HG03064 (cell line): ENCODE measurements at regions not wholly inside any gene's neighbourhood (a gene's known extent, or its start where the extent isn't known, plus 50 kb on each side); places are given as distances from the start of the nearest gene placed in this dataset.

Source experiments
- ATAC-seq: cut with Tn5 transposase; IDR thresholded peaks from one replicate; pipeline ENCODE4 v1.9.1; 2021; ENCODE audit warnings: low read depth; ENCODE audit not compliant: unreplicated experiment

- no peak for ATAC-seq
Measured at GRCh38 chr6:4591218-4591617, 185.0 kb upstream of the CDYL start.

DNA sequence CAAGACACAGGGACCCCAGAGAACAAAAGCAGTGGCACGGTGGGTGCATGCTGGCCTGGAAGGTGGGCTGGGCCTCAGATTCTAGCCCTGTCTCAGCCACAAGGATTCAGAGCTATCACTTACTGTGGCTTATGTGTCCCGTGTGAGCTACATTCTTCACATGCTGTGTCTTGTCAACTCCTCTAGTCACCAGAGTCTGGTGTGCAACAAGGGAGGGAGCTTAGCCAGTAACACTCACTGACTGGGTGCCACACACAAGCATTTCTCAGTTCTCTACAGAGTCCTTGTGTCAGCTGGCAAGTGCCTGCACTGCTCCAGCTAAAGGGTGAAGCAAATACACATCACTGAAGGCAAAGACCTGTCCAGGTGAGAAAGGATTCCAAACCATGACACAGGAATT, 186.9 kb upstream of the CDYL start:
- ATAC-seq = no peak

- ATAC-seq = no peak
Measured at GRCh38 chr6:4588581-4588980, 187.6 kb upstream of the CDYL start.

DNA sequence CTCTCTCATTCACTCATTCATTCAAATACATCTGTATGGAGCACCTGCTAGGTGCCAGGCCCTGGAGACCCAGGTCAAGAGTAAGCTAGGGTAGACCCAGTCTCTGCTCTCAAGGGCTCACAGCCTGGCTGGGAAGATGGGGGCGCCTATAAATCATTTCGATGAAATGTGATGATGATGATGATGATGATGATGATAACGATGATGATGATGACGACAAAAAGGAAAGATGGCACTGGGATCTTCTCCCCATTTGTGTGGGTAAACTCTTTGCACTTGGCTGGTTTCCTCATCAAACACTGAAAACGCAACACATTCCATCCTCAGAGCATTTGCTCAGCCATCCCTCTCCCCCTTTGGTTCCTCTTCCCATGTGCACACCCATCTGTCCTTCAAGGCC, 188.0 kb upstream of the CDYL start:
- ATAC-seq = no peak

- no peak for ATAC-seq
Measured at GRCh38 chr6:4587171-4587570, 189.0 kb upstream of the CDYL start.

GRCh38 chr6:4586469-4586859, 189.7 kb upstream of the CDYL start:
- no peak for ATAC-seq

DNA sequence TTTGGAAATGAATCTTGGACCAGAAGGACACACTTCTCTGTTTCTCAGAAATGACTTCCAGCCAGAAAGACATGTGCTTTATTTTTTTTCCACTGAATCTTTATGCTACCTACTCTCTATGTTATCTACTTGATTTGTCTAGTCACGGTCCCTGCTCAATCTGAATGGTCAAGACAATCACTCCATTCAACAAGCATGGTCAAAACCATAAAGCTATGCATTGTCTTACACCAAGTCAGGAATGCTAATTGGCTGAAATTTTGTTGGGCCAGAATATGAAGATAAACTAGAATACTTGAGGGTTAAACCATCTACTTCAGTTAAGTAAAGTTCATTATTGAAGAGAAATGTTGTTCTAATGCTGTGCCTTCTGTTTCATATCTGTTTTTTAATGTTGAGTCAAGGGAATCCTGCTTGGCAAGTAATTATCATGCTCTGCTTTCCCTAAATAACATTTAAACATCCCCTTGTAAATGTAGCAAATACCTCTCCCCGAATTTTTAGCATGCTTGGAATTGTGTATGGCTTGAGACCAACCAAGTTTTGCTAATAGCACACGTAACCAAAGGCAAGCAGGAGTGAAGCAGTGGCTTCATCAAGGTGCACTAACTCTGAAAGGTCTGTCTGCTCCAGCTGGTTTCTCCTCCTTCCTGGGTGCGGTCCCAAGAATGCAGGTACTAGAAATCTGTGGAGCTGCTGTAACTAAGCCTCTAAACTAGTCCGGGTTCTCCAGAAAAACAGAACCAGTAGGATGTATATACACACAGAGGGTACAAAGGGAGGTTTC, 190.3 kb upstream of the CDYL start:
- no peak for ATAC-seq

GRCh38 chr6:4584801-4585200, 191.4 kb upstream of the CDYL start:
- ATAC-seq = no peak

- no peak for ATAC-seq
Measured at GRCh38 chr6:4582506-4583417, 193.4 kb upstream of the CDYL start.

DNA sequence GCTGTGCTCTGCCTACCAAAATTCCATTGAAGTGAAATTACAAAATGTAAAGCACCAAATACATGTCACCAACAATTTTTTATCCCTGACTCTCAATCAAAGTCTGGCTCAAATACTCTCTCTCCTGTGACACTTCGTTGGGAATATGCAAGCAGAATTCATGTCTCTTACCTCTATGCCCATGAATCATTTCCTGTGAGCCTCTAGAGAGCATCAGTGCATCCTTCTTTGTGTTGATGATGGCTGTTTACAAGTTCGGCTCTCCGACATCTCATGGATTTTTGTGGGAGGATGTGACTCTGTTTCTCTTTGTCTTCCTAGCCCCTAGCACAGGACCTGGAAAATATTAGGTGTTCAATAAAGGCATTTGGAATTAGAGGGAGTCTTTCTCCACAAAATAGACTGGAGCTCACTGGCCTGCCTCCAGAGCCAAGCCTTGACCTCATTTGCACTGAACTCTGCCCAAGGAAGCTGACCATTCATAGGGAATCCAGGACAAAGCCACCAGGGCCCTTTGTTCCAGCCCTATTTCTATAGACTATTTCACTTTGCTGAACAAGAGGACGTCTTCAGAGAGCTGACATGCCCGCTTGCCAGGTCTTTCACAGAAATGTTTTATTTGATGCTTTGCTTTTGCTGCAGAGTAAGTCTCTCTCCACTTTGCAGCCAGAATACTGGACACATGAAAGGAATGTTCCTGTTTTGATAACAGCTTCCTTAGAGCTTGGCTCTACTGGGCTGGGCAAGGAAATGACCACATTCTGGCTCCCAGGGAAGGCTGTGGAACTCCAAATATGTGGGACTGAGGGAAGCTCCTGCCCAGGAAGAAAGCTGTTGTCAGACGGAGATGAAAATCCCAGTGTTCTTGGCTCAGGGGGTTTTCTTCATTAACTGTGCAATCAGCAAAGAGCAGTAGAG, 194.5 kb upstream of the CDYL start:
- no peak for ATAC-seq

DNA sequence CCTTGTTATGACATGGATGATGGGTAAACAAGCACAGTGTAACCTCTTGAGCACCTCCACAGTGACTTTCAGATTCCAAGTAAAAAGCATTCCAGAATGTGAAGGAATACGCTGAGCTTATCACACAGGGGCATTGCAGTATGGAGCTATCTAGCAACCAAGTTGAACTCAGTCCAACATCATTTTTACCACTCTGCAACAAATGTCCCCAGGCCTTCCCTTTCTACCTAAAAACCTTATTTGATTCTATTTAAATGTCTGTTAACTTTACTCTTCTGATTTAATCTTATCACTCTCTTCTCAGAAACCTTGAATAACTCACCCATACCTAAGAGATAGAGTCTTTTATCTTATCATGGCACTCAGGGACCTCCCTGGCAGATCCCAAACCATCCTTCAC, 195.8 kb upstream of the CDYL start:
- ATAC-seq = no peak

GRCh38 chr6:4577406-4577805, 198.8 kb upstream of the CDYL start:
- no peak for ATAC-seq

GRCh38 chr6:4575714-4576113, 200.5 kb upstream of the CDYL start:
- no peak for ATAC-seq

DNA sequence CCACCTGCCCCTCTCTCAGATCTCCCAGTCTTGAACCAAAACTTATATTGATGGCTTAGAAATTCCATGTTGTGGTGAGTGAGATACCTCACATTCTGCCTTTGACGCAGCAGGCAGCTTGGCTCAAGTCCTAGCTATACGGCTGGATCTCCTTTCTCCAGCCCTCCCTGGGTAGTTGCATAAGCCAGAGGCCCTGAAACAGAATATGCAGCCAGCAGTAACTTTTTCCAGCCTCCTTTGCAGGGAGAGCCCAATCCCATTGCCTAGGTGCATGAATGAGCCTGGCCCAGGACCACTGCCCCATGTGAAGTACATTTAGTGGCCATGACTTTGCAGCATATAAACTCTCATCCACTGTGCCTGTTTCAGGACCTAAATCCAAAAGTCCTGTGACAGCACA, 202.2 kb upstream of the CDYL start:
- ATAC-seq = no peak

DNA sequence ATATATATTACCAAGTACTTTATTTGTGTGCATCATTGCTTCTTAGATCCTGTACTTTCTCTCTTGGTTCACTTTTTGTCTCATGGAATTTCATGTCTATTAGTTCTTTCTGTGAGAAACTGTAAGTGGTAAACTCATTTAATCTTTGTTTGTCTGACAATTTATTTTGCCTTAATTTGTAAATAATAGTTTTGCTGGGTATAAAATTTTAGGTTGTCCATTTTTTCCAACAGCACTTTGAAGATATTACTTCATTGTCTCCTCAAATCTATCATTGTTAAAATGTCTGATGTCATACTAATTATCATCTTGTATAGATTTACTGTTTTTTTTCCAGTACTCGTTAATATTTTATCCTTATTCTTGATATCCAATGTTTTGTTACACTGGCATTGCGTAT, 205.2 kb upstream of the CDYL start:
- ATAC-seq = no peak

GRCh38 chr6:4568138-4568537, 208.1 kb upstream of the CDYL start:
- no peak for ATAC-seq

- no peak for ATAC-seq
Measured at GRCh38 chr6:4567141-4567540, 209.1 kb upstream of the CDYL start.

GRCh38 chr6:4565301-4566250, 210.6 kb upstream of the CDYL start:
- no peak for ATAC-seq

- ATAC-seq = no peak
Measured at GRCh38 chr6:4564801-4565271, 211.4 kb upstream of the CDYL start.

- no peak for ATAC-seq
Measured at GRCh38 chr6:4563877-4564276, 212.3 kb upstream of the CDYL start.
